C4-2B (cell line): ENCODE measurements at regions not wholly inside any gene's neighbourhood (a gene's known extent, or its start where the extent isn't known, plus 50 kb on each side); places are given as distances from the start of the nearest gene placed in this dataset.

Experiments used
- CTCF ChIP-seq: fragments of 450-650 bp; conservative IDR thresholded peaks from 2 replicates; pipeline ENCODE4 v1.5.1; 2017; ENCODE audit warnings: mild to moderate bottlenecking
- ZFX ChIP-seq: fragments of 450-650 bp; IDR thresholded peaks from 2 replicates; pipeline ENCODE4 v1.6.1; 2017

DNA sequence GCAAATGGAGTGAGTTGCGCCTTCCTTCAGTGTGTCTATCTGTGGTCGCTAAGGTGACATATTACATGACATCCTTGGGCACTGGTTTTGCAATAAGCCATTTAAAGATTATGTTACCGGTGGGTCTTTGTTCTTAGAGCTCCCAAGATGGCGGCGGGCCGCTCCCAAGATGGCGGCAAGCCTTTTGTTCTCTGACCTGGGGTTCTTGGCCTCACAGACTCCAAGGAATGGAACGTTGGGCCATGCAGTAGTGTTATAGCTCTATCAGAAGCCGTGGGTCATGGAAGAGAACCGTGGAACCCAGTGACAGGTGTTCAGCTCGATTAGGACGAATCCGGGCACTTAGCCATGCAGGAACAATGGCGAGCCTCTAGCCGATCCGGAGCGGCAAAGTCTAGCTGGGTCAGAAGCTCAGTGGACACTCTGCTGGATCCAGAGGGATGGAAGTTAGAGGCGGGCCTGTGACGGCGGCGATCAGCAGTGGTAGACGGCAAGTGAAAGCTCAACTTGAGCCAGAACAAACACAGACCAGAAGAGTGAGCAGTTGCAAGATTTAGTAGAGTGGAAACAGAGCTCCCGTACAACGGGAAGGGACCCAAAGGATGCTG, 188.6 kb downstream of the TEX29 start:
- TF ChIP-seq CTCF (no peak), ZFX (no peak)
